ENCODE measurements at regions not wholly inside any gene's neighbourhood (a gene's known extent, or its start where the extent isn't known, plus 50 kb on each side); places are given as distances from the start of the nearest gene placed in this dataset.

GRCh38 chr14:58816416-58817115 is 178.8 kb downstream of the DACT1 start:
- WGBS, 10 experiments = 40 to 100% (median 82%) methylated on average over 1 to 6 of the region's 7 CpGs; no CpG with 5 or more reads in 1 of the 10 experiments
- in situ Hi-C loops (cut with MboI; ENCODE audit: low pct_unique_long_range_greater_than_20kb in 2 of 9, low sequenced_read_pairs in 9 of 9, unreplicated experiment in 9 of 9) = no loop called here
- Histone ChIP-seq H3K27ac (no peak overlapping the region), H3K4me3 (no peak overlapping the region), H3K4me1 (replicated peaks in 1 of 2) (peaks cover 6 to 20% of the 10 kb centered on the region in 2 donors)
- ATAC-seq (replicated peaks in 6 of 8) = no peak

- Histone ChIP-seq H3K27ac (no peak overlapping the region), H3K4me1 (replicated peaks in 1 of 2) (peaks cover 6 to 20% of the 10 kb centered on the region in 2 donors), H3K4me3 (no peak overlapping the region)
- WGBS, 10 experiments = 0 to 100% (median 67%) methylated on average over 1 of the region's 1 CpG; no CpG with 5 or more reads in 1 of the 10 experiments
- no peak for ATAC-seq (replicated peaks in 6 of 8)
- in situ Hi-C loops (cut with MboI; ENCODE audit: low pct_unique_long_range_greater_than_20kb in 2 of 9, low sequenced_read_pairs in 9 of 9, unreplicated experiment in 9 of 9) = no loop called here
Measured at GRCh38 chr14:58817846-58818245, 180.1 kb downstream of the DACT1 start.

GRCh38 chr14:58820032-58820431 is 182.3 kb downstream of the DACT1 start:
- Histone ChIP-seq H3K4me1 (replicated peaks in 1 of 2) (peaks cover 6 to 19% of the 10 kb centered on the region in 2 donors), H3K4me3 (no peak overlapping the region), H3K27ac (no peak overlapping the region)
- 40 to 100% (median 95%) methylated on average over 1 to 4 of the region's 4 CpGs; no CpG with 5 or more reads in 3 of the 10 experiments for WGBS, 10 experiments
- no peak for ATAC-seq (replicated peaks in 6 of 8)
- in situ Hi-C loops (cut with MboI; ENCODE audit: low pct_unique_long_range_greater_than_20kb in 2 of 9, low sequenced_read_pairs in 9 of 9, unreplicated experiment in 9 of 9) = no loop called here

DNA sequence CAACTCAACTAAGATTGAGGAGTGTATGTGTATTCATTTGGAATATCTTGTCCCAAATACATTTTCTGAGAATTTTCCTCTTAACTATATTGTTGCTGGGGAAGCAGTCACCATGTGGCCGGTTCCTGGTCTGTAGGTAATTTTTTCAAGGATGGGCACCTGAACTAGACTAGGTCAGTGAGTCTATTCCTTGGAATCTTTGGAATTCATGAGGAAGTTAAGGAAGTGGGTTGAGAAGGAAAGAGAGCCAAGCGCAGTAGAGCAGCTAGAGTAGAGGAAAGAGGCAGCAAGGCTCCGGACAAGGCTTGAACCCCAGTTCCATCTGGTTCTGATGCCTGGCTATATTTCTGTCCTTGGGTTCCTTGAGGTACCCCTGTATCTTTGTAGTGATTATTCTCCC is 183.7 kb downstream of the DACT1 start:
- Histone ChIP-seq H3K27ac (no peak overlapping the region), H3K4me1 (replicated peaks in 1 of 2) (peaks cover 3 to 5% of the 10 kb centered on the region in 2 donors), H3K4me3 (no peak overlapping the region)
- ATAC-seq (replicated peaks in 6 of 8) = no peak
- 84 to 100% (median 97%) methylated on average over 2 to 3 of the region's 3 CpGs; no CpG with 5 or more reads in 2 of the 10 experiments for WGBS, 10 experiments
- in situ Hi-C loops (cut with MboI; ENCODE audit: low pct_unique_long_range_greater_than_20kb in 2 of 9, low sequenced_read_pairs in 9 of 9, unreplicated experiment in 9 of 9) = no loop called here

DNA sequence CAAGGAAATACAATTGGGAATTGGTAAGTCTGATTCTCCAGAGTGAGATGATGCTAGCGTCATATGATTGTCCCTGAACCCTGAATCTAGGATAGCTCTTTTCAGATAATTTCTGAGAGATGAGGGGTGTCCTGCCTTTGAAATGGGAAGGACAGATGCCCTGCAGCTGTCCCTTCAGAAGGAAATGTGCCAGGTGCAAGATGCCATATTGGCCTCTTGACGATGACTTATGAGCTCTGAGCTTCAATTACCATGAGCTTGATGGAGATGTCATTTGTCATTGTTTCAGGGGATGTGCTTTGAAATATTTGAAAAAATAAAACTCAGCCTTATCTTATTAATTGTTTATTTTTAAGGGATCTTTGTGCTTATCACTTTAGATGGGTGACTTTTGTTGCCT is 185.1 kb downstream of the DACT1 start:
- in situ Hi-C loops (cut with MboI; ENCODE audit: low pct_unique_long_range_greater_than_20kb in 2 of 9, low sequenced_read_pairs in 9 of 9, unreplicated experiment in 9 of 9) = no loop called here
- no peak for ATAC-seq (replicated peaks in 6 of 8)
- WGBS, 10 experiments = 70 to 100% (median 92%) methylated on average over 1 to 2 of the region's 2 CpGs; no CpG with 5 or more reads in 1 of the 10 experiments
- H3K4me1 ChIP-seq (replicated peaks in 1 of 2) = no peaks in the 10 kb centered on the region
- H3K27ac ChIP-seq = no peak overlapping the region
- H3K4me3 ChIP-seq = no peak overlapping the region

- Histone ChIP-seq H3K4me3 (no peak overlapping the region), H3K4me1 (replicated peaks in 1 of 2) (no peaks in the 10 kb centered on the region), H3K27ac (no peak overlapping the region)
- in situ Hi-C loops (cut with MboI; ENCODE audit: low pct_unique_long_range_greater_than_20kb in 2 of 9, low sequenced_read_pairs in 9 of 9, unreplicated experiment in 9 of 9) = no loop called here
- no peak for ATAC-seq (replicated peaks in 6 of 8)
- 20 to 100% (median 83%) methylated on average over 1 to 2 of the region's 2 CpGs; no CpG with 5 or more reads in 1 of the 10 experiments for WGBS, 10 experiments
Measured at GRCh38 chr14:58823312-58823711, 185.6 kb downstream of the DACT1 start.

DNA sequence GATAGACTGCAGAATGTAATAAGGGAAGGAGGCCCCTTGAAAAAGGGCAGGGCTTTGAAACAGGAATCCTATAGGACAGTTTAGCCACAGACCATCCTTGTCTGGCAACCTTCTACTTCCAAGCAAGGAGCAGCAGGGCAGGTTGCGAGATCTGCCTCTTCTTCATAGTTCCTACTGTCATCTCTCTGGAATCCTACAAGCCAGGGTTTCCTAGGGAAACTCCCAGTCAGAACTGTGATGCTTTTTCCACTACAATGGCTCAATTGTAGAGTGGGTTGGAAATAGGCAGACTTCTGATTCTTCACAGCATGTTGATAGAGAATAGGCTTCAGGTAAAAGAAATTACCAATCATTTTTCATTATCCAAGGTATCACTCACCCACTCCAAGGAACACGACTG is 186.3 kb downstream of the DACT1 start:
- Histone ChIP-seq H3K4me3 (no peak overlapping the region), H3K27ac (no peak overlapping the region), H3K4me1 (replicated peaks in 1 of 2) (no peaks in the 10 kb centered on the region)
- in situ Hi-C loops (cut with MboI; ENCODE audit: low pct_unique_long_range_greater_than_20kb in 2 of 9, low sequenced_read_pairs in 9 of 9, unreplicated experiment in 9 of 9) = no loop called here
- 80 to 100% (median 83%) methylated on average over 1 to 2 of the region's 2 CpGs; no CpG with 5 or more reads in 5 of the 10 experiments for WGBS, 10 experiments
- ATAC-seq (replicated peaks in 6 of 8) = no peak

- ATAC-seq (replicated peaks in 6 of 8) = no peak
- in situ Hi-C loops (cut with MboI; ENCODE audit: low pct_unique_long_range_greater_than_20kb in 2 of 9, low sequenced_read_pairs in 9 of 9, unreplicated experiment in 9 of 9) = no loop called here
- Histone ChIP-seq H3K4me1 (replicated peaks in 1 of 2) (no peaks in the 10 kb centered on the region), H3K4me3 (no peak overlapping the region), H3K27ac (no peak overlapping the region)
- WGBS, 10 experiments = 29 to 96% (median 68%) methylated on average over 1 to 3 of the region's 3 CpGs
Measured at GRCh38 chr14:58824796-58825195, 187.0 kb downstream of the DACT1 start.

DNA sequence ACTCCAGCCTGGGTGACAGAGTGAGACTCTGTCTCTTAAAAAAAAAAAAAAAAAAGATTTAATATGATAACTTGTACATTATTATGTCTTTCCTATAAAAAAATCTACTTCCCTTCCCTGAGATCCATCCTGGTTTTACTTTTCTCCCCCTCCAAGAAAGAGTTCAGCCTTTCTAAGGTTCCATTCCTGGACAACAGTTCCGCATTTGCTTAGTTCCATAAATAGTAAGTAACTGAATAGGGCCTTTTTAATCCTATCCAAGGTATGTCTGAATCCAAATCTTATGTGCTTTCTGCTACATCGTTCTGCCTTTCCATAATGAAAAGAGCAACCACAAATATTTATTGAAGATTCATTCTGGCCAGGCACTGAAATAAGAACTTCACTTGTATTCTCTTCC is 187.8 kb downstream of the DACT1 start:
- no peaks in the 10 kb centered on the region for H3K4me1 ChIP-seq (replicated peaks in 1 of 2)
- in situ Hi-C loops (cut with MboI; ENCODE audit: low pct_unique_long_range_greater_than_20kb in 2 of 9, low sequenced_read_pairs in 9 of 9, unreplicated experiment in 9 of 9) = no loop called here
- 54 to 100% (median 85%) methylated on average over 1 to 2 of the region's 2 CpGs for WGBS, 10 experiments
- H3K27ac ChIP-seq = no peak overlapping the region
- no peak overlapping the region for H3K4me3 ChIP-seq
- no peak for ATAC-seq (replicated peaks in 6 of 8)

- no peak for ATAC-seq (replicated peaks in 6 of 8)
- WGBS, 10 experiments = 43 to 100% (median 88%) methylated on average over 2 to 7 of the region's 9 CpGs
- Histone ChIP-seq H3K27ac (no peak overlapping the region), H3K4me1 (replicated peaks in 1 of 2) (no peaks in the 10 kb centered on the region), H3K4me3 (no peak overlapping the region)
- in situ Hi-C loops (cut with MboI; ENCODE audit: low pct_unique_long_range_greater_than_20kb in 2 of 9, low sequenced_read_pairs in 9 of 9, unreplicated experiment in 9 of 9) = no loop called here
Measured at GRCh38 chr14:58826845-58827686, 189.3 kb downstream of the DACT1 start.

- Histone ChIP-seq H3K27ac (no peak overlapping the region), H3K4me3 (no peak overlapping the region), H3K4me1 (replicated peaks in 1 of 2) (no peaks in the 10 kb centered on the region)
- 64 to 94% (median 87%) methylated on average over 1 to 15 of the region's 15 CpGs; no CpG with 5 or more reads in 1 of the 10 experiments for WGBS, 10 experiments
- in situ Hi-C loops (cut with MboI; ENCODE audit: low pct_unique_long_range_greater_than_20kb in 2 of 9, low sequenced_read_pairs in 9 of 9, unreplicated experiment in 9 of 9) = no loop called here
- no peak for ATAC-seq (replicated peaks in 6 of 8)
Measured at GRCh38 chr14:58828298-58828697, 190.5 kb downstream of the DACT1 start.

GRCh38 chr14:58829594-58829993 is 191.8 kb downstream of the DACT1 start:
- in situ Hi-C loops (cut with MboI; ENCODE audit: low pct_unique_long_range_greater_than_20kb in 2 of 9, low sequenced_read_pairs in 9 of 9, unreplicated experiment in 9 of 9) = no loop called here
- WGBS, 10 experiments = 43 to 100% (median 84%) methylated on average over 1 to 3 of the region's 3 CpGs; no CpG with 5 or more reads in 3 of the 10 experiments

DNA sequence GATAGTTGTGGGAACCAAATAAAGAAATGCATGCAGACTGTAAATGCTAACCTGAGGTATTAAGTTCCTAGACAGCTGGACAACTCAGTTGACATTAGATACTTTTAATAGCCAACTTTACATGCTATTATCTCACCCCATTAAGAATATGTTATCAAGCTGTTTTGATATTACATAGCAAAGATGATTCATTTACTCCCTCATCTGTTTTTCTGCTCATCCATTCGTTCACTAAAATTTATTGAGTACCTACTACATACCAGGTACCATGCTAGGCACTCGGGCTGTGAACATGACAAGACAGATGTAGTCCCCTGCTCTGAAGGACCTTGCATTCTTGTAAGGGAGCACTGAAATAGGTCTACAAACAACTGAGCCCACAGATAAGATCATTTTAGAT is 192.4 kb downstream of the DACT1 start:
- in situ Hi-C loops (cut with MboI; ENCODE audit: low pct_unique_long_range_greater_than_20kb in 2 of 9, low sequenced_read_pairs in 9 of 9, unreplicated experiment in 9 of 9) = no loop called here
- no peak for ATAC-seq (replicated peaks in 6 of 8)
- WGBS, 10 experiments = 11 to 100% (median 72%) methylated on average over 1 to 2 of the region's 2 CpGs; no CpG with 5 or more reads in 3 of the 10 experiments
- Histone ChIP-seq H3K4me3 (no peak overlapping the region), H3K4me1 (replicated peaks in 1 of 2) (no peaks in the 10 kb centered on the region), H3K27ac (no peak overlapping the region)

More at GRCh38 chr14:58829594-58829993, 191.8 kb downstream of the DACT1 start:
- no peak overlapping the region for H3K4me3 ChIP-seq
- peak in 5 of 8 experiments; percentile 35 to 78 (median 74) for ATAC-seq (replicated peaks in 6 of 8)
- H3K4me1 ChIP-seq (replicated peaks in 1 of 2) = no peaks in the 10 kb centered on the region
- H3K27ac ChIP-seq = no peak overlapping the region
